T-cell (primary cell): ENCODE measurements at regions not wholly inside any gene's neighbourhood (a gene's known extent, or its start where the extent isn't known, plus 50 kb on each side); places are given as distances from the start of the nearest gene placed in this dataset.

Source experiments
- ATAC-seq, 4 experiments: fragments of 200-7000 bp in 3 of 4; fragments of 150-1000 bp in 1 of 4; cut with Tn5 transposase; replicated peaks in 1 of 4; 1 replicate in 3 of 4; 2 replicates in 1 of 4; pipeline ENCODE4 v1.10.0; 2021; ENCODE audit warnings: moderate library complexity in 3 of 4, mild to moderate bottlenecking in 2 of 4, moderate number of reproducible peaks in 1 of 4
- CTCF ChIA-PET, 2 donors: fragments of 300-600 bp; sonication (Branson Sonifier 250); formaldehyde crosslinking; loops; one replicate each; lab custom pipeline; 2022; ENCODE audit warnings: antibody characterized with exemption in 2 of 2; lab: Charles Lee
- POLR2A ChIA-PET, 2 donors: fragments of 300-600 bp; sonication (Branson Sonifier 250); formaldehyde crosslinking; loops; one replicate each; lab custom pipeline; 2022; ENCODE audit warnings: antibody characterized with exemption in 2 of 2; lab: Charles Lee
- DNase-seq, 35 experiments: peaks; one replicate each; pipeline versions ENCODE4 v3.0.0 to v3.0.0-alpha.2; 2013 to 2023
- H3K27ac ChIP-seq: one replicate; pipeline ENCODE4 v1.5.1; 2013; ENCODE audit warnings: low read length
- H3K27me3 ChIP-seq, 2 experiments: replicated peaks in 1 of 2; 1 replicate in 1 of 2; 2 replicates in 1 of 2; pipeline versions ENCODE4 v1.6.1 to v1.7.0; 2013; ENCODE audit warnings: low read length in 1 of 2, mixed read lengths in 1 of 2; ENCODE audit not compliant: control insufficient read depth in 2 of 2, insufficient read depth in 2 of 2; ENCODE audit errors: extremely low read depth in 1 of 2
- H3K36me3 ChIP-seq, 2 donors: 1 replicate in 1 of 2; 2 replicates in 1 of 2; pipeline versions ENCODE4 v1.6.1 to v1.7.0; 2013; ENCODE audit warnings: low read length in 1 of 2; ENCODE audit not compliant: control insufficient read depth in 2 of 2, insufficient read depth in 1 of 2; ENCODE audit errors: extremely low read depth in 1 of 2
- H3K4me1 ChIP-seq, 2 experiments: 1 replicate in 1 of 2; 2 replicates in 1 of 2; pipeline versions ENCODE4 v1.6.1 to v1.7.0; 2013; ENCODE audit warnings: low read length in 2 of 2, mixed read lengths in 1 of 2; ENCODE audit not compliant: insufficient read depth in 2 of 2, control insufficient read depth in 1 of 2; ENCODE audit errors: extremely low read depth in 1 of 2
- H3K4me3 ChIP-seq, 2 donors: 1 replicate in 1 of 2; 2 replicates in 1 of 2; pipeline versions ENCODE4 v1.5.1 to v1.7.0; 2013; ENCODE audit warnings: mild to moderate bottlenecking in 2 of 2, low read length in 1 of 2, moderate library complexity in 1 of 2; ENCODE audit not compliant: control insufficient read depth in 1 of 2; ENCODE audit errors: extremely low read depth in 1 of 2
- H3K9me3 ChIP-seq: 2 replicates; pipeline ENCODE4 v1.7.0; 2013
- H3K27ac Mint-ChIP-seq, 2 donors: one replicate each; pipeline ENCODE4 v1.8.0; 2020 to 2021; ENCODE audit warnings: mild to moderate bottlenecking in 2 of 2, mixed read lengths in 2 of 2
- H3K27me3 Mint-ChIP-seq, 2 donors: one replicate each; pipeline ENCODE4 v1.8.0; 2021 to 2022; ENCODE audit warnings: mixed read lengths in 2 of 2
- H3K36me3 Mint-ChIP-seq: one replicate; pipeline ENCODE4 v1.8.0; 2021; ENCODE audit warnings: mixed read lengths
- H3K4me1 Mint-ChIP-seq, 3 donors: one replicate each; pipeline ENCODE4 v1.8.0; 2020 to 2022; ENCODE audit warnings: mixed read lengths in 3 of 3, mild to moderate bottlenecking in 1 of 3
- H3K4me3 Mint-ChIP-seq, 3 donors: one replicate each; pipeline ENCODE4 v1.8.0; 2020 to 2022; ENCODE audit warnings: mild to moderate bottlenecking in 3 of 3, mixed read lengths in 3 of 3, moderate library complexity in 3 of 3
- H3K9me3 Mint-ChIP-seq, 3 donors: one replicate each; pipeline ENCODE4 v1.8.0; 2020 to 2022; ENCODE audit warnings: mixed read lengths in 3 of 3
- WGBS: methylation state at CpG from one replicate; pipeline ENCODE4 v1.1.5; 2013; ENCODE audit warnings: missing lambda C conversion rate; ENCODE audit not compliant: insufficient coverage; 5-methylcytosine and 5-hydroxymethylcytosine counted together

- H3K4me3 Mint-ChIP-seq = no peak overlapping the region
- CTCF ChIA-PET = no interaction called here
- ATAC-seq (no peak), DNase-seq (no peak)
- Histone ChIP-seq H3K4me1 (no peaks in the 10 kb centered on the region), H3K27ac (no peak overlapping the region), H3K27me3 (no peaks in the 10 kb centered on the region), H3K9me3 (no peaks in the 10 kb centered on the region), H3K4me3 (no peak overlapping the region), H3K36me3 (no peaks in the 10 kb centered on the region)
- H3K36me3 Mint-ChIP-seq = no peaks in the 10 kb centered on the region
- POLR2A ChIA-PET = no interaction called here
- no peak overlapping the region for H3K27ac Mint-ChIP-seq
- H3K27me3 Mint-ChIP-seq = no peaks in the 10 kb centered on the region
- no peaks in the 10 kb centered on the region for H3K4me1 Mint-ChIP-seq
- WGBS = no CpG with 5 or more reads among the region's 2 CpGs
- H3K9me3 Mint-ChIP-seq = peaks cover 6 to 8% (median 7%) of the 10 kb centered on the region in 3 donors
These were observed 670.8 kb downstream of the TDRD15 start for GRCh38 chr2:21794611-21795010.

GRCh38 chr2:21800356-21800755 lies 676.6 kb downstream of the TDRD15 start:
- DNase-seq (no peak), ATAC-seq (no peak)
- no peak overlapping the region for H3K4me3 Mint-ChIP-seq
- H3K27ac Mint-ChIP-seq = no peak overlapping the region
- peaks cover 5 to 9% (median 8%) of the 10 kb centered on the region in 3 donors for H3K9me3 Mint-ChIP-seq
- H3K27me3 Mint-ChIP-seq = no peaks in the 10 kb centered on the region
- Histone ChIP-seq H3K27ac (no peak overlapping the region), H3K27me3 (no peaks in the 10 kb centered on the region), H3K4me3 (no peak overlapping the region), H3K36me3 (no peaks in the 10 kb centered on the region), H3K9me3 (no peaks in the 10 kb centered on the region), H3K4me1 (no peaks in the 10 kb centered on the region)
- CTCF ChIA-PET = no interaction called here
- H3K36me3 Mint-ChIP-seq = no peaks in the 10 kb centered on the region
- no CpG with 5 or more reads among the region's 1 CpG for WGBS
- POLR2A ChIA-PET = no interaction called here
- H3K4me1 Mint-ChIP-seq = no peaks in the 10 kb centered on the region

GRCh38 chr2:21803550-21803949 lies 679.8 kb downstream of the TDRD15 start:
- Mint-ChIP-seq H3K27me3 (no peaks in the 10 kb centered on the region), H3K27ac (no peak overlapping the region), H3K36me3 (no peaks in the 10 kb centered on the region), H3K4me3 (no peak overlapping the region), H3K9me3 (peaks cover 2 to 5% (median 4%) of the 10 kb centered on the region in 3 donors), H3K4me1 (no peaks in the 10 kb centered on the region)
- WGBS = 14% methylated on average over 1 of the region's 3 CpGs
- DNase-seq (no peak), ATAC-seq (no peak)
- CTCF ChIA-PET = no interaction called here
- Histone ChIP-seq H3K36me3 (no peaks in the 10 kb centered on the region), H3K4me1 (no peaks in the 10 kb centered on the region), H3K9me3 (no peaks in the 10 kb centered on the region), H3K27ac (no peak overlapping the region), H3K4me3 (no peak overlapping the region), H3K27me3 (no peaks in the 10 kb centered on the region)
- POLR2A ChIA-PET = no interaction called here

- ATAC-seq = no peak
- Histone ChIP-seq H3K27ac (no peak overlapping the region), H3K4me3 (no peak overlapping the region), H3K4me1 (no peaks in the 10 kb centered on the region), H3K36me3 (no peaks in the 10 kb centered on the region), H3K27me3 (no peaks in the 10 kb centered on the region), H3K9me3 (no peaks in the 10 kb centered on the region)
- peaks cover 2 to 5% (median 4%) of the 10 kb centered on the region in 3 donors for H3K9me3 Mint-ChIP-seq
- ChIA-PET CTCF (no interaction called here), POLR2A (no interaction called here)
- no peak overlapping the region for H3K27ac Mint-ChIP-seq
- H3K27me3 Mint-ChIP-seq = no peaks in the 10 kb centered on the region
- no peak for DNase-seq
- 90% methylated on average over 3 of the region's 3 CpGs for WGBS
- H3K4me1 Mint-ChIP-seq = no peaks in the 10 kb centered on the region
- no peak overlapping the region for H3K4me3 Mint-ChIP-seq
- H3K36me3 Mint-ChIP-seq = no peaks in the 10 kb centered on the region
These were observed 680.4 kb downstream of the TDRD15 start for GRCh38 chr2:21804151-21804550.

- no peak overlapping the region for H3K27ac ChIP-seq
- no peak overlapping the region for H3K27ac Mint-ChIP-seq
- no peaks in the 10 kb centered on the region for H3K9me3 ChIP-seq
- no peaks in the 10 kb centered on the region for H3K27me3 ChIP-seq
- no CpG with 5 or more reads among the region's 2 CpGs for WGBS
- H3K36me3 ChIP-seq = no peaks in the 10 kb centered on the region
- DNase-seq = no peak
- no peak for ATAC-seq
- H3K4me1 Mint-ChIP-seq = no peaks in the 10 kb centered on the region
- no peak overlapping the region for H3K4me3 ChIP-seq
- no peak overlapping the region for H3K4me3 Mint-ChIP-seq
- ChIA-PET POLR2A (no interaction called here), CTCF (no interaction called here)
- H3K27me3 Mint-ChIP-seq = no peaks in the 10 kb centered on the region
- H3K9me3 Mint-ChIP-seq = peaks cover 0 to 4% (median 0%) of the 10 kb centered on the region in 3 donors
- no peaks in the 10 kb centered on the region for H3K36me3 Mint-ChIP-seq
- H3K4me1 ChIP-seq = no peaks in the 10 kb centered on the region
These were observed 687.8 kb downstream of the TDRD15 start for GRCh38 chr2:21811541-21811940.

- H3K27me3 ChIP-seq = no peaks in the 10 kb centered on the region
- Mint-ChIP-seq H3K27me3 (no peaks in the 10 kb centered on the region), H3K9me3 (peaks cover 0 to 4% (median 0%) of the 10 kb centered on the region in 3 donors), H3K36me3 (no peaks in the 10 kb centered on the region), H3K4me1 (no peaks in the 10 kb centered on the region), H3K4me3 (no peak overlapping the region), H3K27ac (no peak overlapping the region)
- no peaks in the 10 kb centered on the region for H3K4me1 ChIP-seq
- H3K9me3 ChIP-seq = no peaks in the 10 kb centered on the region
- H3K4me3 ChIP-seq = no peak overlapping the region
- DNase-seq (no peak), ATAC-seq (no peak)
- WGBS = no CpG with 5 or more reads among the region's 1 CpG
- no peak overlapping the region for H3K27ac ChIP-seq
- H3K36me3 ChIP-seq = no peaks in the 10 kb centered on the region
- POLR2A ChIA-PET = no interaction called here
- CTCF ChIA-PET = no interaction called here
These were observed 689.0 kb downstream of the TDRD15 start for GRCh38 chr2:21812766-21813165.

GRCh38 chr2:21814588-21815149 lies 690.9 kb downstream of the TDRD15 start:
- no peaks in the 10 kb centered on the region for H3K9me3 ChIP-seq
- H3K4me1 ChIP-seq = no peaks in the 10 kb centered on the region
- H3K27me3 ChIP-seq = no peaks in the 10 kb centered on the region
- Mint-ChIP-seq H3K36me3 (no peaks in the 10 kb centered on the region), H3K4me1 (no peaks in the 10 kb centered on the region), H3K27ac (no peak overlapping the region), H3K9me3 (peaks cover 0 to 7% (median 5%) of the 10 kb centered on the region in 3 donors), H3K27me3 (no peaks in the 10 kb centered on the region), H3K4me3 (no peak overlapping the region)
- H3K4me3 ChIP-seq = no peak overlapping the region
- no CpG with 5 or more reads among the region's 4 CpGs for WGBS
- no peaks in the 10 kb centered on the region for H3K36me3 ChIP-seq
- DNase-seq (no peak), ATAC-seq (no peak)
- no peak overlapping the region for H3K27ac ChIP-seq
- POLR2A ChIA-PET = no interaction called here
- CTCF ChIA-PET = no interaction called here
